ENCODE measurements at regions not wholly inside any gene's neighbourhood (a gene's known extent, or its start where the extent isn't known, plus 50 kb on each side); places are given as distances from the start of the nearest gene placed in this dataset.

- DNase-seq: no peak
- Histone ChIP-seq H3K27ac (no peak overlapping the region), H3K27me3 (no peaks in the 10 kb centered on the region), H3K9me3 (peaks cover 0 to 1% of the 10 kb centered on the region in 2 donors), H3K36me3 (no peaks in the 10 kb centered on the region), H3K4me1 (no peaks in the 10 kb centered on the region), H3K4me3 (no peak overlapping the region)
- WGBS, 2 donors (ENCODE audit: low coverage in 1 of 2): 93% methylated on average over 20 of the region's 21 CpGs; no CpG with 5 or more reads in 1 of the 2 donors
- intact Hi-C loops (cut with DNase I; ENCODE audit: low total_unique reads): no loop called here
- TF ChIP-seq, protein P1, sequence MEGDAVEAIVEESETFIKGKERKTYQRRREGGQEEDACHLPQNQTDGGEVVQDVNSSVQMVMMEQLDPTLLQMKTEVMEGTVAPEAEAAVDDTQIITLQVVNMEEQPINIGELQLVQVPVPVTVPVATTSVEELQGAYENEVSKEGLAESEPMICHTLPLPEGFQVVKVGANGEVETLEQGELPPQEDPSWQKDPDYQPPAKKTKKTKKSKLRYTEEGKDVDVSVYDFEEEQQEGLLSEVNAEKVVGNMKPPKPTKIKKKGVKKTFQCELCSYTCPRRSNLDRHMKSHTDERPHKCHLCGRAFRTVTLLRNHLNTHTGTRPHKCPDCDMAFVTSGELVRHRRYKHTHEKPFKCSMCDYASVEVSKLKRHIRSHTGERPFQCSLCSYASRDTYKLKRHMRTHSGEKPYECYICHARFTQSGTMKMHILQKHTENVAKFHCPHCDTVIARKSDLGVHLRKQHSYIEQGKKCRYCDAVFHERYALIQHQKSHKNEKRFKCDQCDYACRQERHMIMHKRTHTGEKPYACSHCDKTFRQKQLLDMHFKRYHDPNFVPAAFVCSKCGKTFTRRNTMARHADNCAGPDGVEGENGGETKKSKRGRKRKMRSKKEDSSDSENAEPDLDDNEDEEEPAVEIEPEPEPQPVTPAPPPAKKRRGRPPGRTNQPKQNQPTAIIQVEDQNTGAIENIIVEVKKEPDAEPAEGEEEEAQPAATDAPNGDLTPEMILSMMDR (IDR thresholded peaks at IDR 0.05): no peak
- TF ChIP-seq POLR2A (IDR thresholded peaks at IDR 0.05): no peak
- no peak for TF ChIP-seq POLR2AphosphoS5 (IDR thresholded peaks at IDR 0.05)
- TF ChIP-seq EP300 (IDR thresholded peaks at IDR 0.05; ENCODE audit: low read depth): no peak
- in situ Hi-C loops (cut with MboI; ENCODE audit: low pct_ligation_motif_present in 1 of 4, low pct_unique_long_range_greater_than_20kb in 1 of 4, low sequenced_read_pairs in 3 of 4): no loop called here
Observed at GRCh38 chr4:63349674-63350025, 1059.6 kb downstream of the TECRL start.

GRCh38 chr4:63348735-63349673 lies 1060.2 kb downstream of the TECRL start:
- H3K27ac ChIP-seq: no peak overlapping the region
- TF ChIP-seq POLR2AphosphoS5 (IDR thresholded peaks at IDR 0.05) (no peak), EP300 (IDR thresholded peaks at IDR 0.05; ENCODE audit: low read depth) (no peak), POLR2A (IDR thresholded peaks at IDR 0.05) (no peak)
- TF ChIP-seq, protein P1 (IDR thresholded peaks at IDR 0.05): no peak
- peaks cover 0 to 4% of the 10 kb centered on the region in 2 donors for H3K9me3 ChIP-seq
- H3K36me3 ChIP-seq: no peaks in the 10 kb centered on the region
- H3K4me1 ChIP-seq: no peaks in the 10 kb centered on the region
- no peaks in the 10 kb centered on the region for H3K27me3 ChIP-seq
- intact Hi-C loops (cut with DNase I; ENCODE audit: low total_unique reads) (no loop called here), in situ Hi-C loops (cut with MboI; ENCODE audit: low pct_ligation_motif_present in 1 of 4, low pct_unique_long_range_greater_than_20kb in 1 of 4, low sequenced_read_pairs in 3 of 4) (no loop called here)
- no peak for DNase-seq
- 91% methylated on average over 54 of the region's 58 CpGs; no CpG with 5 or more reads in 1 of the 2 donors for WGBS, 2 donors (ENCODE audit: low coverage in 1 of 2)
- no peak overlapping the region for H3K4me3 ChIP-seq

DNA sequence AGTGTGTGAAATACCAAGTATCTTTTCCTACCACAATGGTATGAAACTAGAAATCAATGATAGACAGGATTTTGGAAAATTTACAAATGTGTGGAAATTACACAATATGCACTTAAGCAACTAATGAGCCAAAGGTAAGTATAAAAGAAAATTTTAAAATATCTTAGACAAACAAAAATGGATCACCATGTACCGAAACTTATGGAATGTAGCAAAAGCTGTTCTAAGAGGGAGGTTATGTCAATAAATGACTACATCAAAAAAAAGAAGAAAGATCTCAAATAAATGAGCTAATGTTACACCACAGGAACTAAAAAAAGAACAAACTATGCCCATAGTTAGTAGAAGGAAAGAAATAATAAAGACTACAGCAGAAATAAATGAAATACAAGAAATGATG lies 1084.1 kb downstream of the TECRL start:
- Histone ChIP-seq H3K27me3 (no peaks in the 10 kb centered on the region), H3K36me3 (no peaks in the 10 kb centered on the region), H3K27ac (no peak overlapping the region), H3K4me1 (no peaks in the 10 kb centered on the region), H3K4me3 (no peak overlapping the region), H3K9me3 (peaks cover 0 to 5% of the 10 kb centered on the region in 2 donors)
- 70 to 82% methylated on average over 1 of the region's 1 CpG for WGBS, 2 donors (ENCODE audit: low coverage in 1 of 2)
- intact Hi-C loops (cut with DNase I; ENCODE audit: low total_unique reads) (no loop called here), in situ Hi-C loops (cut with MboI; ENCODE audit: low pct_ligation_motif_present in 1 of 4, low pct_unique_long_range_greater_than_20kb in 1 of 4, low sequenced_read_pairs in 3 of 4) (no loop called here)
- TF ChIP-seq, protein P1 (IDR thresholded peaks at IDR 0.05): no peak
- no peak for TF ChIP-seq POLR2AphosphoS5 (IDR thresholded peaks at IDR 0.05)
- TF ChIP-seq POLR2A (IDR thresholded peaks at IDR 0.05): no peak
- no peak for DNase-seq

- TF ChIP-seq, protein P1 (IDR thresholded peaks at IDR 0.05): no peak
- TF ChIP-seq POLR2AphosphoS5 (IDR thresholded peaks at IDR 0.05) (no peak), EP300 (IDR thresholded peaks at IDR 0.05; ENCODE audit: low read depth) (no peak), POLR2A (IDR thresholded peaks at IDR 0.05) (no peak)
- H3K9me3 ChIP-seq: no peaks in the 10 kb centered on the region
- no peak overlapping the region for H3K4me3 ChIP-seq
- intact Hi-C loops (cut with DNase I; ENCODE audit: low total_unique reads): no loop called here
- in situ Hi-C loops (cut with MboI; ENCODE audit: low pct_ligation_motif_present in 1 of 4, low pct_unique_long_range_greater_than_20kb in 1 of 4, low sequenced_read_pairs in 3 of 4): no loop called here
- H3K36me3 ChIP-seq: no peaks in the 10 kb centered on the region
- no peaks in the 10 kb centered on the region for H3K4me1 ChIP-seq
- WGBS, 2 donors (ENCODE audit: low coverage in 1 of 2): 0% methylated on average over 1 of the region's 1 CpG
- no peak for DNase-seq
- no peak overlapping the region for H3K27ac ChIP-seq
- H3K27me3 ChIP-seq: no peaks in the 10 kb centered on the region
Observed at GRCh38 chr4:63316633-63317032, 1092.6 kb downstream of the TECRL start.
